ENCODE measurements at regions not wholly inside any gene's neighbourhood (a gene's known extent, or its start where the extent isn't known, plus 50 kb on each side); places are given as distances from the start of the nearest gene placed in this dataset.
"Not testable (repeated sequence)": the region's sequence is repeated elsewhere in the genome, so short reads cannot be mapped to it uniquely, and the experiment has no call there.

DNA sequence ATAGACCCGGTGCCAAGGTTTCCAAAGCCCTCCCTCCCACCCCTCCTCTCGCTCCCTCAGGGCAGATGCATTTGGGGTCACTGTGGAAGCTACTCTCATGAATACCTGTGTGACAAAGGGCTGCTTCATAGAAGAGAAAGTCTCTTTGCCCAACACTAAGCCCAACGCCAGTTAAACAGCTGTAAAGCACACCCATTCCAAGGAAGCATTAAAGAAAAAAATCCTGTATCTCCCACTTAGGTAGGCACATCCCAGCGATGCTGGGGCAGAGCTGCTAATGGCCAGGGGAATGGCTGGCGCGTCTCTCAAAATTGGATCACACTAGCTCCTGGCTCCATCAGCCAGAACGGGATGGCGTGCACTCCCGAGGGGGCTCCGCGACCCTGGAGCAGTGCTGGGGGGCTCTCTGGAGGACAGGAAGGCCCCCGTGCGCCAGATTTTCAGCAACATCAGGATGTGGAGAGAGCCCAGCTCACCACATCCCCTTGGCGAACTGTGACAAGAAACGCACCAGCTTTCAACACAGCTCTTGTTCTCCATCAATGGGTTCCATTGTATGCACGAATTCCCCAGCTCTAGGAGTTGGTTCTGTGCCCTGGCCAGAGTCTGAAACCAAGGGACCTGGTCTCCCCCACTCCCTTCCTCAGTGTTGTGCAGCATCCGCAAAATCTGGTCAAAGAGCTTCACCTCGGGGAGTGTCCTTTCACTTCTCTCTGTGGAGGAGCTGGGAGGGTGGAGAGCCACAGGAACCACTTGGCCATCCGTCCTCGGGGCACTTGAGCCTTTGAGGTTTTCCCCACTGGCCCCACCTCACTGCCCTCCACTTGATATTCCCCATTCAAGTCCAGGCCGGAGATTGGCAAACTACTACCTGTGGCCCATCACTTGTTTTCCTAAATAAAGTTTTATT is 74.1 kb downstream of the TFAP2C start:
- intact Hi-C loops (cut with DNase I; ENCODE audit: low total_unique reads), result no loop called here
- 78 to 86% (median 81%) methylated on average over 15 to 21 of the region's 21 CpGs for WGBS, 5 donors
- Histone ChIP-seq H3K4me1 (no peaks in the 10 kb centered on the region), H3K27ac (no peak overlapping the region), H3K36me3 (no peaks in the 10 kb centered on the region), H3K27me3 (replicated peaks in 1 of 7) (peaks cover 0 to 25% (median 0%) of the 10 kb centered on the region in 7 donors), H3K9me3 (peaks cover 0 to 10% (median 0%) of the 10 kb centered on the region in 8 donors), H3K4me3 (no peak overlapping the region)
- TF ChIP-seq, protein P1, sequence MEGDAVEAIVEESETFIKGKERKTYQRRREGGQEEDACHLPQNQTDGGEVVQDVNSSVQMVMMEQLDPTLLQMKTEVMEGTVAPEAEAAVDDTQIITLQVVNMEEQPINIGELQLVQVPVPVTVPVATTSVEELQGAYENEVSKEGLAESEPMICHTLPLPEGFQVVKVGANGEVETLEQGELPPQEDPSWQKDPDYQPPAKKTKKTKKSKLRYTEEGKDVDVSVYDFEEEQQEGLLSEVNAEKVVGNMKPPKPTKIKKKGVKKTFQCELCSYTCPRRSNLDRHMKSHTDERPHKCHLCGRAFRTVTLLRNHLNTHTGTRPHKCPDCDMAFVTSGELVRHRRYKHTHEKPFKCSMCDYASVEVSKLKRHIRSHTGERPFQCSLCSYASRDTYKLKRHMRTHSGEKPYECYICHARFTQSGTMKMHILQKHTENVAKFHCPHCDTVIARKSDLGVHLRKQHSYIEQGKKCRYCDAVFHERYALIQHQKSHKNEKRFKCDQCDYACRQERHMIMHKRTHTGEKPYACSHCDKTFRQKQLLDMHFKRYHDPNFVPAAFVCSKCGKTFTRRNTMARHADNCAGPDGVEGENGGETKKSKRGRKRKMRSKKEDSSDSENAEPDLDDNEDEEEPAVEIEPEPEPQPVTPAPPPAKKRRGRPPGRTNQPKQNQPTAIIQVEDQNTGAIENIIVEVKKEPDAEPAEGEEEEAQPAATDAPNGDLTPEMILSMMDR (IDR thresholded peaks at IDR 0.05 in 8 of 11, conservative IDR thresholded peaks at IDR 0.05 in 3 of 11), result no peak
- TF ChIP-seq POLR2AphosphoS5 (IDR thresholded peaks at IDR 0.05) (no peak), POLR2A (IDR thresholded peaks at IDR 0.05) (no peak)
- DNase-seq, result no peak

DNA sequence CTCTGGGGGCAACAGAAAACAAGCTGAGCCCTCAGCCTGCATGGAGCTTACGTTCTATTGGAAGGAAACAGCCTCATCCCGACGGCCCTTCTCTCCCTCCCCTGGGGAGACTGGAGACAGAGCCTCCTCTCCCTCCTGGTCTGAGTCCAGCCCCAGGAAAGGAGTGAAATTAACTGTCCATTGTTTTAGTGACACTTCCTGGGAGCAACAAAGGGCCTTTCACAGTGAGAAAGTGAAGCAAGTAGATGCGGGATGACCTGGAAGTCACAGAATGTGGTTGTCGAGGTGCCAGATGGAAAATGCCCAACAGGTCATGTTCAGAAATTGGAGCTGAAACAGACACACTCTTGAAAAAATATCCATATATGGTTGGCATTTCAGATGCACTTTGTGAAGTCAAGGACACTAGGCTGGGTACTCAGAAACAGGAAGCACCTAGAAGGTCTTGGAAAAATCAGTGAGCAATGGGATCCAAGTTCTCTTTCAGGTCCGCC is 77.8 kb downstream of the TFAP2C start:
- WGBS, 5 donors, result 70 to 80% (median 73%) methylated on average over 6 of the region's 6 CpGs
- intact Hi-C loops (cut with DNase I; ENCODE audit: low total_unique reads), result no loop called here
- Histone ChIP-seq H3K4me3 (no peak overlapping the region), H3K27me3 (replicated peaks in 1 of 7) (peaks cover 0 to 19% (median 0%) of the 10 kb centered on the region in 7 donors), H3K4me1 (no peaks in the 10 kb centered on the region), H3K27ac (no peak overlapping the region), H3K9me3 (peaks cover 0 to 10% (median 0%) of the 10 kb centered on the region in 8 donors), H3K36me3 (no peaks in the 10 kb centered on the region)
- DNase-seq, result no peak
- no peak for TF ChIP-seq POLR2AphosphoS5 (IDR thresholded peaks at IDR 0.05)
- TF ChIP-seq, protein P1 (IDR thresholded peaks at IDR 0.05 in 8 of 11, conservative IDR thresholded peaks at IDR 0.05 in 3 of 11), result no peak
- no peak for TF ChIP-seq POLR2A (IDR thresholded peaks at IDR 0.05)

DNA sequence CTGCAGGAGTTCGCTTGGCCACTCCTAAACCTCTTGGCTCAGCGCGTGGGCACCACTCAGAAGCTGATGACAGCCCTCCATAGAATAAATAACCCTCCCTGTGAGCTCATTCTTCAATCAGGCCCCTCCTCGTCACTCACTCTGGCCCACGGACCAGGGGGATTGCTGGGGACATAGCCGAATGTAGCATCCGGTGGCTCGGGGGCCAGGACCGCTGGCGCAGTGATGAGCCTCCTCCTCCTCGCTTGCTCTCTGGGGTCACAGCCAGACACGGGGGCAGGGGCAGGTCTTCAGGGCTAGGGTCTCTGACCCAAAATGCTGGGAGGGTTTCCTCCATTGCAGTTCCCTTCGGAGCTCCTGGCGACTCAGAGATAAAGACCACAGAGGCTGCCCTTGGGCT is 79.9 kb downstream of the TFAP2C start:
- Histone ChIP-seq H3K9me3 (peaks cover 0 to 5% (median 0%) of the 10 kb centered on the region in 8 donors), H3K27ac (no peak overlapping the region), H3K27me3 (replicated peaks in 1 of 7) (peaks cover 0 to 13% (median 0%) of the 10 kb centered on the region in 7 donors), H3K4me1 (no peaks in the 10 kb centered on the region), H3K4me3 (no peak overlapping the region), H3K36me3 (no peaks in the 10 kb centered on the region)
- TF ChIP-seq POLR2AphosphoS5 (IDR thresholded peaks at IDR 0.05) (no peak), POLR2A (IDR thresholded peaks at IDR 0.05) (no peak)
- TF ChIP-seq, protein P1 (IDR thresholded peaks at IDR 0.05 in 8 of 11, conservative IDR thresholded peaks at IDR 0.05 in 3 of 11), result no peak
- intact Hi-C loops (cut with DNase I; ENCODE audit: low total_unique reads), result no loop called here
- 65 to 87% (median 84%) methylated on average over 6 to 14 of the region's 14 CpGs for WGBS, 5 donors
- DNase-seq, result no peak

DNA sequence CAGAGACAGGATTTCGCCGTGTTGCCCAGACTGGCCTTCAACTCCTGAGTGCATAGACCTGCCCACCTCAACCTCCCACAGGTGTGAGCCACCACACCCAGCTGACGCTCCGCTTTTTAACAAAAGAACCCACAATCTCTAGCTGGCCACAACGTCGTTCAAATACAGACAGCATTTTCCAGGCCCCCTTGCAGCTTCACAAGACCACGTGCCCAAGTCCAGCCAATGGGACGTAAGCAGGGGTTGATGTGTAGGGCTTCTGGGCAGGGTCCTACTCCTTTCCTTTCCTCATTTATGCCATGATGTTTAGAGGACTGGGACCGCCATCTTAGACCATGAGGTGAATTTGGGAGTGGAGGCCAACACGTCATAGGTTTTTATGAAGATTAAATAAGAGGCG is 81.0 kb downstream of the TFAP2C start:
- Histone ChIP-seq H3K4me1 (no peaks in the 10 kb centered on the region), H3K36me3 (no peaks in the 10 kb centered on the region), H3K27me3 (replicated peaks in 1 of 7) (peaks cover 0 to 18% (median 0%) of the 10 kb centered on the region in 7 donors), H3K9me3 (peaks cover 0 to 5% (median 0%) of the 10 kb centered on the region in 8 donors), H3K27ac (no peak overlapping the region), H3K4me3 (no peak overlapping the region)
- intact Hi-C loops (cut with DNase I; ENCODE audit: low total_unique reads), result no loop called here
- 85 to 96% (median 91%) methylated on average over 11 of the region's 11 CpGs for WGBS, 5 donors
- DNase-seq, result no peak
- TF ChIP-seq, protein P1 (IDR thresholded peaks at IDR 0.05 in 8 of 11, conservative IDR thresholded peaks at IDR 0.05 in 3 of 11), result no peak
- TF ChIP-seq POLR2AphosphoS5 (IDR thresholded peaks at IDR 0.05), result no peak
- TF ChIP-seq POLR2A (IDR thresholded peaks at IDR 0.05), result no peak

DNA sequence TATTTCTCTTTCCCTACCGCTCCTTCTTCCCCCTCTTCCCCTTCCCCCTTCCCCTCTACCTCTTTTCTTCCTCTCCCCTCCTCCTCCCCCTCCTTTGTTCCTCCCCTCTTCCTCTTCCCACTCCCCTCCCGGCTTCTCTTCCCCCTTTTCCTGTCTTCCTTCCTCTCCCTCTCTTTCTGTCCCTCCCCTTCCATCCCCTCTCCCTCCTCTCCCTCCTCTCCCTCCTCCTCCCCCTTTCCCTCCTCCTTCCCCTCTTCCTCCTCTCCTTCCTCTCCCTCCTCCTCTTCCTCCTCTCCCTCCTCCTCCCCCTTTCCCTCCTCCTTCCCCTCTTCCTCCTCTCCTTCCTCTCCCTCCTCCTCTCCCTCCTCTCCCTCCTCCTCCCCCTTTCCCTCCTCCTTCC is 81.5 kb downstream of the TFAP2C start:
- peaks cover 0 to 22% (median 0%) of the 10 kb centered on the region in 7 donors for H3K27me3 ChIP-seq (replicated peaks in 1 of 7)
- H3K36me3 ChIP-seq; H3K4me3 ChIP-seq; H3K27ac ChIP-seq; H3K4me1 ChIP-seq; intact Hi-C loops (cut with DNase I; ENCODE audit: low total_unique reads); DNase-seq; H3K9me3 ChIP-seq: not testable (repeated sequence)
- WGBS, 5 donors, result 42 to 59% (median 48%) methylated on average over 2 of the region's 2 CpGs
